Ascending aorta (tissue), 2 donors: ENCODE measurements at regions not wholly inside any gene's neighbourhood (a gene's known extent, or its start where the extent isn't known, plus 50 kb on each side); places are given as distances from the start of the nearest gene placed in this dataset.

Experiments
- DNase-seq, 2 donors: peaks; one replicate each; pipeline ENCODE4 v3.0.0-alpha.2; 2019; ENCODE audit warnings: low spot score in 2 of 2
- H3K27ac ChIP-seq, 2 donors: fragments of 200-600 bp; sonication (generic); one replicate each; pipeline ENCODE4 v1.5.1; 2016 to 2017; ENCODE audit warnings: mild to moderate bottlenecking in 1 of 2
- H3K27me3 ChIP-seq: fragments of 200-600 bp; sonication (generic); one replicate; pipeline ENCODE4 v1.5.1; 2017
- H3K36me3 ChIP-seq, 2 donors: fragments of 200-600 bp; sonication (generic); one replicate each; pipeline ENCODE4 v1.5.1; 2016
- H3K4me1 ChIP-seq, 2 donors: fragments of 200-600 bp; sonication (generic); one replicate each; pipeline ENCODE4 v1.5.1; 2016 to 2017; ENCODE audit warnings: mild to moderate bottlenecking in 1 of 2
- H3K4me3 ChIP-seq, 2 donors: fragments of 200-600 bp; sonication (generic); one replicate each; pipeline ENCODE4 v1.5.1; 2016 to 2017; ENCODE audit warnings: mild to moderate bottlenecking in 1 of 2
- H3K9me3 ChIP-seq, 2 donors: fragments of 200-600 bp; sonication (generic); one replicate each; pipeline ENCODE4 v1.5.1; 2016
- intact Hi-C: fragments of 100-400 bp; cut with DNase I; formaldehyde crosslinking; loops from one replicate; pipeline ENCODE4 v1.15.1; 2023
- TF ChIP-seq, protein P1 (sequence below), 3 experiments: fragments of 200-600 bp in 2 of 3; fragments of 450-650 bp in 1 of 3; sonication (generic) in 2 of 3; IDR thresholded peaks; one replicate each; pipeline ENCODE4 v1.5.1; 2016 to 2019; ENCODE audit warnings: antibody characterized with exemption in 3 of 3, mild to moderate bottlenecking in 1 of 3, moderate library complexity in 1 of 3

DNA sequence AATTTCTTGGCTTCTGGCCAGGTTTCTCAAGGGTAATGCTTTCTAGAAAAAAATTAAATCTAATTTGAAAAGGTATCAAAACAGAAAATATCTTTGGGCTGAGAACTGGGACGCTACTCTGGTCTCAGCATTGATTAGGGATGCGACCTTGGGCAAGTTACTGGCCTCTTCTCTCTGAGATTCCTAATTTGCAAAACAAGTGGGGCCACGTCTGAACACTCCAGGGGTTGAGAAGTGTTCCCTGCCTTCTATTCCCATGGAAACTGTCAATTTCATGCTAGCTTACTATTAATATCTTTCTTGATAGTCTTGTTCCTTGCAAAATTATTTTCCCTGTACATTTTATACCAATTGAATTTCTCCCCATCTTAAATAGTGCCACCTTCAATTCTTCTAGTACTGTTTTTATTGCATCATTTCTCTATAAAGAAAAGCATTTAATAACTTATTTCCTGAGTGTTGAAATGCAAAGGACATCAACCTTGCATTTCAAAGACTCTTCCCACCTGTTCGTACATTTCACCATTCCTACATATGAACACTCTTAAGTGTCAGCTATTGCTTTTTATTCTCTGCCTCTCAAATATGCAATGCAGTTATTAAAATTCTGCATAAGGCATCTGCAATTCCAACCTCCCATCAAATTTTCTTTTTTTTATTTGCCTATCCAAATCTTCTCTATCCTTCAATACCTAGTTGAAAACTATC lies 118.3 kb upstream of the DSEL start:
- Histone ChIP-seq H3K9me3 (no peaks in the 10 kb centered on the region), H3K27me3 (no peaks in the 10 kb centered on the region), H3K4me1 (no peaks in the 10 kb centered on the region), H3K4me3 (no peak overlapping the region), H3K36me3 (no peaks in the 10 kb centered on the region), H3K27ac (no peak overlapping the region)
- no peak for DNase-seq
- intact Hi-C loops = no loop called here
- TF ChIP-seq, protein P1, sequence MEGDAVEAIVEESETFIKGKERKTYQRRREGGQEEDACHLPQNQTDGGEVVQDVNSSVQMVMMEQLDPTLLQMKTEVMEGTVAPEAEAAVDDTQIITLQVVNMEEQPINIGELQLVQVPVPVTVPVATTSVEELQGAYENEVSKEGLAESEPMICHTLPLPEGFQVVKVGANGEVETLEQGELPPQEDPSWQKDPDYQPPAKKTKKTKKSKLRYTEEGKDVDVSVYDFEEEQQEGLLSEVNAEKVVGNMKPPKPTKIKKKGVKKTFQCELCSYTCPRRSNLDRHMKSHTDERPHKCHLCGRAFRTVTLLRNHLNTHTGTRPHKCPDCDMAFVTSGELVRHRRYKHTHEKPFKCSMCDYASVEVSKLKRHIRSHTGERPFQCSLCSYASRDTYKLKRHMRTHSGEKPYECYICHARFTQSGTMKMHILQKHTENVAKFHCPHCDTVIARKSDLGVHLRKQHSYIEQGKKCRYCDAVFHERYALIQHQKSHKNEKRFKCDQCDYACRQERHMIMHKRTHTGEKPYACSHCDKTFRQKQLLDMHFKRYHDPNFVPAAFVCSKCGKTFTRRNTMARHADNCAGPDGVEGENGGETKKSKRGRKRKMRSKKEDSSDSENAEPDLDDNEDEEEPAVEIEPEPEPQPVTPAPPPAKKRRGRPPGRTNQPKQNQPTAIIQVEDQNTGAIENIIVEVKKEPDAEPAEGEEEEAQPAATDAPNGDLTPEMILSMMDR (IDR thresholded peaks at IDR 0.05) = no peak

DNA sequence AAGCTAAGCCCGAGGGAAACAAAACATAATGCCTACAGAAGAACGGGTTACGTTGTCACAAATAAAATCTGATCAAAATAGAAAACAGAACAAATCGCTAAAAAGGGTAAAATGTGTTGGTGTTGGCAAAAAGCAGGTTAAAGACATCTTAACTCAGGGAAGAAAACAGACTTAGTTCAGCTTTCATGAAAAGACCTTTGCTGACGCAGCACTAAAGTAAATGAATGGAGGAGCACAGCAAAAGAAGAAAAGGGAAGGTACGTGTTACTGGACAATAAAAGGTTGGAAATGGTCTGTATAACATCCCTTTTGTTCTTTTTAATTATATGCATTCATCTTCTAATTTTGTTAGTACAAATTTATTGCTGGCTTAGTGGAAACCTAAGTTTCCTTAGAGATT lies 117.4 kb upstream of the DSEL start:
- no peak for DNase-seq
- Histone ChIP-seq H3K4me3 (no peak overlapping the region), H3K27me3 (no peaks in the 10 kb centered on the region), H3K27ac (no peak overlapping the region), H3K4me1 (no peaks in the 10 kb centered on the region), H3K9me3 (no peaks in the 10 kb centered on the region), H3K36me3 (no peaks in the 10 kb centered on the region)
- TF ChIP-seq, protein P1 (IDR thresholded peaks at IDR 0.05) = no peak
- intact Hi-C loops = no loop called here

DNA sequence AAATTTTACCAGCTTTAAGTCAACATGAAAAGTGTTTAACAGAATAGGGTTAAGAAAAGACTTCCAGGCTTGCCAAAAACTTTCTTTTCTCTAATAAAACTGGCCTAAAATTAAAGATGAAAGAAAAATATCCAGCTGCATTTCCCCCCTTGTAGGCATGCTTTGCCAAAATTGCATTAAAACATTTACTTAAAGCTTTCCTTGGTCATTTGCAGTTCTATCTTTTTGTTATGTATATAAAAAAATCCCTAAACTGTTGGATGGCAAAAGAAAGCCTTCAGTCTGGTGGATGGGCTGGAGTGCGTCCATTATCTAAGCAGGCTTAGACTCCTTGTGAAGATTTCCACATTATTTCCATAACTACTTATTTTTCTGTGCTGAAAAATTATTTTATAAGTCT lies 105.4 kb upstream of the DSEL start:
- H3K27ac ChIP-seq = no peak overlapping the region
- no peaks in the 10 kb centered on the region for H3K27me3 ChIP-seq
- no peaks in the 10 kb centered on the region for H3K36me3 ChIP-seq
- TF ChIP-seq, protein P1 (IDR thresholded peaks at IDR 0.05) = no peak
- intact Hi-C loops = no loop called here
- H3K9me3 ChIP-seq = no peaks in the 10 kb centered on the region
- no peak for DNase-seq
- H3K4me3 ChIP-seq = no peak overlapping the region
- no peaks in the 10 kb centered on the region for H3K4me1 ChIP-seq

DNA sequence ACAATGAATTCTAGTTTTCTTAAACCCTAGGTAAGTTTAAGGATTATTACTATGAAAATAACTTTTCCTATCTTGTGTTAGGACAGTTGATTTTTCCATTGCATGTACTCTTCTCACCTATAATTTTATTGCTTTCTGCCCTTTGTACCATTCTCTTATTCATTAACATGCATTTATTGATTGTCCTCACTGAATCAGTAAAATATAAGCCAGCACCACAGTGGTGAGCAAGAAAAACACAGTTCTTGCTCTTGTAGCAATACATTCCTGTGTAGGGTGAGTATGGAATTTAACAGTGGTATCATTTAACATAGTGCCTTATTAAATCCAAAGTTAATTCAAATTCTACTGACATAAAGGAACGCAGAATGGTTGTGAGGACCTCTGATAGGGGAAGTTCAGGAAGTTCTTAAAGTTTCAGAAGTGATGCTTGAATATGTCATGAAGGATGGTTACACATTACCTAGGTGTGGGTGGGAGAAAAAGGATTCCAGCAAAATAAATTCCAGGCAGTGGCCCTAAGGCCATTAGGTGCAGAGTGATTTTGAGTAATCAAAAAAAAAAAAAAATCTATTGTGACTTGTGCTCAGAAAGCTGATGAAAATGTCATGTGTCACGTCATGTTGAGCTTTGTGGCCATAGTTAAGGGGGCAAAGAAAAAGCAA lies 104.7 kb upstream of the DSEL start:
- no peaks in the 10 kb centered on the region for H3K9me3 ChIP-seq
- no peaks in the 10 kb centered on the region for H3K36me3 ChIP-seq
- intact Hi-C loops = no loop called here
- H3K27me3 ChIP-seq = no peaks in the 10 kb centered on the region
- no peaks in the 10 kb centered on the region for H3K4me1 ChIP-seq
- DNase-seq = no peak
- TF ChIP-seq, protein P1 (IDR thresholded peaks at IDR 0.05) = no peak
- no peak overlapping the region for H3K27ac ChIP-seq
- H3K4me3 ChIP-seq = no peak overlapping the region

DNA sequence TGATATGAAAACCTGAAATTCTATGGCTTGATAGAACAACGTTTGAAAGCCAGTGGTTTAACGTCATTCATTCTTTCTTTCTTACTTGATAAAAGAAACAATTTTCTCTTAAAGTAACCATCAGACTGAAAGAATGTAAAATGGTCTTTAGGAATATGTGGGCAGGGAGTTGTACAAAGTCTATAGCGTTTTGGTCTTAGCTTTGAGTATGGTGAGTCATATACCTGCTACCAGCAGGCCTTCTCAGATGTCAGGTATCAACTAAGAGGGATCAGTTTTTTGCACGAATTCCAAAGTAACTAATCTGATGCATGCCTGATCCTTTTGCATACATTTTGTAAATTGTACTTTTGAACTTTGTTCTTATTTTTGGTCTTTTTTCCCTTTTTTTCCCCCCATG lies 101.5 kb upstream of the DSEL start:
- no peak overlapping the region for H3K4me3 ChIP-seq
- H3K4me1 ChIP-seq = no peaks in the 10 kb centered on the region
- H3K36me3 ChIP-seq = no peaks in the 10 kb centered on the region
- H3K27ac ChIP-seq = no peak overlapping the region
- no peak for DNase-seq
- H3K27me3 ChIP-seq = no peaks in the 10 kb centered on the region
- H3K9me3 ChIP-seq = no peaks in the 10 kb centered on the region
- intact Hi-C loops = no loop called here
- TF ChIP-seq, protein P1 (IDR thresholded peaks at IDR 0.05) = no peak
